ENCODE measurements at regions not wholly inside any gene's neighbourhood (a gene's known extent, or its start where the extent isn't known, plus 50 kb on each side); places are given as distances from the start of the nearest gene placed in this dataset.

GRCh38 chr2:226215902-226216503 is 583.6 kb downstream of the IRS1 start:
- TF ChIP-seq POLR2A (IDR thresholded peaks at IDR 0.05; ENCODE audit: low read depth, low read length) (no peak), TAF1 (IDR thresholded peaks at IDR 0.05; ENCODE audit: borderline replicate concordance, low read depth, low read length) (no peak), POLR2AphosphoS5 (IDR thresholded peaks at IDR 0.05; ENCODE audit: low read depth, low read length) (no peak)

Measured in GM12892 (cell line).